Kidney epithelial cell (primary cell): ENCODE measurements at regions not wholly inside any gene's neighbourhood (a gene's known extent, or its start where the extent isn't known, plus 50 kb on each side); places are given as distances from the start of the nearest gene placed in this dataset.

Experiments
- DNase-seq: peaks from one replicate; pipeline ENCODE4 v3.0.0-alpha.2; 2010; ENCODE audit warnings: low read depth
- H3K27me3 ChIP-seq: 2 replicates; pipeline ENCODE4 v1.6.0; 2011; ENCODE audit warnings: low read length; ENCODE audit not compliant: control insufficient read depth, insufficient read depth
- H3K36me3 ChIP-seq: 2 replicates; pipeline ENCODE4 v1.5.1; 2011; ENCODE audit warnings: low read length; ENCODE audit not compliant: control insufficient read depth, insufficient read depth
- H3K4me3 ChIP-seq: 2 replicates; pipeline ENCODE4 v1.5.1; 2011; ENCODE audit warnings: low read depth, mild to moderate bottlenecking, control low read depth, low read length
- TF ChIP-seq, protein P1 (sequence below): IDR thresholded peaks from 2 replicates; pipeline ENCODE4 v1.5.1; 2011; ENCODE audit warnings: mild to moderate bottlenecking, moderate library complexity, low read length, control low read depth, inconsistent platforms; ENCODE audit not compliant: insufficient read depth, poor library complexity, severe bottlenecking

DNA sequence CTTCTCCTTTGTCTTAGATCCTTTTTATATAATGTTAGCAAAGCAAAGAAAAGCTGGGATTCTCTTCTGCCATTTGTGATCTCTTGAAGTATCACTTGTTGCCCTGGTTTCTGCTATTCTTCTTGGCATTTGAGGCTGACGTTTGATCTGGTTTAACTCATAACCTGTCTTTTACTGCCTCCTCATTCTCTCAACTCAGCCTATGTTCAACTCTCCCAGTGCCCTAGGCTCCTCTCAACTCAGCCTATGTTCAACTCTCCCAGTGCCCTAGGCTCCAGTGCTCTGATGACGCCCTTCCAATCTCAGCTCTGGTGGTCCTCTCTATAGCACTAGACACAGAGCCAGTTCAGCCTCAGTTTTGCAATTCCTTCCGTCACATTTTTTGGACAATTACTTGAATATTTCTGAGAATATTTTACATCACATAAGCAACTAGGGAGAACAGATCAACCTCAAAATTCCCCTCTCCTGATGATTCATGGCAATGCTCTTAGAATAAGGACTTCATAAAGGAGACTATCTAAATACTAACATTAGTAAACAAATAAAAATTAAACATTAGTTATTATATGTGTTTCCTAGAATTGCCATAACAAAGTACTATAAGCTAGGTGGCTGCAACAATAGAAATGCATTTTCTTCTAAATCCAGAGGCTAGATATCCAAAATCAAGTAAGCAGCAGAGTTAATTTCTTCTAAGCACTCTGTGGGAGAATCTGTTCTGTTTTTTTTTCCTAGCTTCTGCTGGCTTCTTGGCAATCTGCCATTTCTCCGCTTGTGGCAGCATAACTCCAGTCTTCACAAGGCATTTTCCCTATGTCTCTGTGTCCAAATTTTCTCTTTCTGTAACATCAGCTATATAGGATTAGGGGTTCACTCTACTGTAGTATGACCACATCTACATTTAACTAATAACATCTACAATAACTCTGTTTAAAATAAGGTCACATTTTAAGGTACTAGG lies 662.1 kb upstream of the FTMT start:
- no peak overlapping the region for H3K4me3 ChIP-seq
- TF ChIP-seq, protein P1, sequence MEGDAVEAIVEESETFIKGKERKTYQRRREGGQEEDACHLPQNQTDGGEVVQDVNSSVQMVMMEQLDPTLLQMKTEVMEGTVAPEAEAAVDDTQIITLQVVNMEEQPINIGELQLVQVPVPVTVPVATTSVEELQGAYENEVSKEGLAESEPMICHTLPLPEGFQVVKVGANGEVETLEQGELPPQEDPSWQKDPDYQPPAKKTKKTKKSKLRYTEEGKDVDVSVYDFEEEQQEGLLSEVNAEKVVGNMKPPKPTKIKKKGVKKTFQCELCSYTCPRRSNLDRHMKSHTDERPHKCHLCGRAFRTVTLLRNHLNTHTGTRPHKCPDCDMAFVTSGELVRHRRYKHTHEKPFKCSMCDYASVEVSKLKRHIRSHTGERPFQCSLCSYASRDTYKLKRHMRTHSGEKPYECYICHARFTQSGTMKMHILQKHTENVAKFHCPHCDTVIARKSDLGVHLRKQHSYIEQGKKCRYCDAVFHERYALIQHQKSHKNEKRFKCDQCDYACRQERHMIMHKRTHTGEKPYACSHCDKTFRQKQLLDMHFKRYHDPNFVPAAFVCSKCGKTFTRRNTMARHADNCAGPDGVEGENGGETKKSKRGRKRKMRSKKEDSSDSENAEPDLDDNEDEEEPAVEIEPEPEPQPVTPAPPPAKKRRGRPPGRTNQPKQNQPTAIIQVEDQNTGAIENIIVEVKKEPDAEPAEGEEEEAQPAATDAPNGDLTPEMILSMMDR: no peak
- peak; percentile 21 for DNase-seq
- no peaks in the 10 kb centered on the region for H3K36me3 ChIP-seq
- H3K27me3 ChIP-seq: no peaks in the 10 kb centered on the region

DNA sequence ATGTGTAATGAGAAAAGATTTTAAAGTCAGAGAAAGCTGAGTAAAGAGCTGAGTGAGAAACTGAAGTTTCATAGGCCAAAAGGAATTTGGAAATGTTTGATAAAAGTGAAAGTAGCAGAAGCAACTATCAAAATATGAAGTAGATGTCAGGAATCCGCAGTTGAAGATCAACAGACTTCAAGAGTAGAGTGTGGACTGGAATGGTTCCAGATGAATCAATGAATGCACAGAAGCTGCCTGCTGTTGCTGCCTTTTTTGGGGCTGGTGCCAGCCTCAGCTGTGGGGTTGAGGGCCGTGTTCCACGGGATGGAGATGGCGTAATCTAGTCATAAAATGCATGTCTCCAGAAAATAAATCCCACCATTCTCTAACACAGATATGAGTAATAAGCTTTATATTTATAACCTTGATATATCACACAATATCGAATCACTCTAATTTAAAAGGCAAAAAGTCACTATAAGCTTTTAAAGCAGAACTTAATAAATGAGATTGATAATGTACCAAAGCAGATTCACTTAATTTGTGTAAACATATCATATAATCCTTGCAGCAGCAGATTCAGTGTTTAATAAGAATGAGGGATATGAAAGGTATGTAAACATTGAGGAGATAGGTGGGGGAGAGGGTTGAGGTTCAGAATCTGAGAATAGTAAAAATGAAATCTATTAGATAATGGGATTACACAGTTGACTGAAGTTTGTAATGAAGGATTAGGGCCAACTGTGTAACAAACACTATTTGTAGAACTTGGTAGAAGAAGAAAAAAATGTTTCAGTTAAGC lies 652.3 kb upstream of the FTMT start:
- H3K36me3 ChIP-seq: no peaks in the 10 kb centered on the region
- TF ChIP-seq, protein P1: no peak
- no peak for DNase-seq
- no peak overlapping the region for H3K4me3 ChIP-seq
- no peaks in the 10 kb centered on the region for H3K27me3 ChIP-seq

DNA sequence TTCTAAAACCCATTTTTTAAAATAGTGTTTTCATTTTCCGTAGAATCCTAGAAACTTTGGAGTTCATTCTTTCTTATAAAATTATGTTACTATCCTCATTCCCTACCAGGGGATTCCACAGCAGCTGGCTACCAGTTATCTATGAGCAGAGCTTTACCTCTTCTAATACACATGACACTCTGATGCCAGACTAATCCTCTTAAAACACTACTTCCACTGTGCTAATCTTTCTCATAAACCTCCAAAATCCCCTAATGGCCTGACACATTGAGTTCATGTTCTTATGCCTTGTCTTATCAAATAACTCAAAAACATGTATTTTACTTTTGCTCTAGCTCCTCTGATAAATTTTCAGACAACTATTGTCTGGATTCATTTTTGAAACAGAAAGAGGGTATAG lies 633.6 kb upstream of the FTMT start:
- no peak overlapping the region for H3K4me3 ChIP-seq
- no peak for DNase-seq
- H3K27me3 ChIP-seq: no peaks in the 10 kb centered on the region
- TF ChIP-seq, protein P1: no peak
- no peaks in the 10 kb centered on the region for H3K36me3 ChIP-seq

DNA sequence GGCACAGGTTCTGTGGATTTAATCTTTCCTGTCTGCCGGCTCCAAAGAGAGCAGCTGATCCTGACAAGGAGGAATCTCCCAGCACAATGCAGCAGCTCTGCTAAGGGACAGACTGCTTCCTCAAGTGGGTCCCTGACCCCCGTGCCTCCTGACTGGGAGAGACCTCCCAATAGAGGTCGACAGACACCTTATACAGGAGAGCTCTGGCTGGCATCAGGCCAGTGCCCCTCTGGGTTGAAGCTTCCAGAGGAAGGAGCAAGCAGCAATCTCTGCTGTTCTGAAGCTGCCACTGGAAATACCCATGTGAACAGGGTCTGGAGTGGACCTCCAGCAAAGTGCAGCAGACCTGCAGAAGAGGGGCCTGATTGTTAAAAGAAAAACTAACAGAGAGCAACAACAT lies 630.2 kb upstream of the FTMT start:
- TF ChIP-seq, protein P1: no peak
- no peaks in the 10 kb centered on the region for H3K27me3 ChIP-seq
- H3K4me3 ChIP-seq: no peak overlapping the region
- no peak for DNase-seq
- H3K36me3 ChIP-seq: no peaks in the 10 kb centered on the region

DNA sequence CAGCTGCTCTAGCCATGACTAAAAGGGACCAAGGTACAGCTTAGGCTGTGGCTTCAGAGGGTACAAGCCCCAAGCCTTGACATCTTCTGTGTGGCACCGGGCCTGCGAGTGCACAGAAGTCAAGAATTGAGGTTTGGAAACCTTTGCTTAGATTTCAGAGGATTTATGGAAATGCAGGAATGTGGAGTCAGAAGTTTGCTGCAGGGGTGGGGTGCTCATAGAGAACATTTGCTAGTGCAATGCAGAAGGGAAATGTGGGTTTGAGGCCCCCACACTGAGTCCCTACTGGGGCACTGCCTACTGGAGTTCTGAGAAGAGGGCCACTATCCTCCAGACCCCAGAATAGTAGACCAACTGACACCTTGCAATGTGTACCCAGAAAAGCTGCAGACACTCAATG lies 624.9 kb upstream of the FTMT start:
- H3K4me3 ChIP-seq: no peak overlapping the region
- H3K36me3 ChIP-seq: no peaks in the 10 kb centered on the region
- no peaks in the 10 kb centered on the region for H3K27me3 ChIP-seq
- TF ChIP-seq, protein P1: no peak
- no peak for DNase-seq
